LNCAP (cell line): ENCODE measurements at regions not wholly inside any gene's neighbourhood (a gene's known extent, or its start where the extent isn't known, plus 50 kb on each side); places are given as distances from the start of the nearest gene placed in this dataset.

ENCODE experiments used
- TF ChIP-seq, protein P1 (sequence below): fragments of 450-650 bp; IDR thresholded peaks from 2 replicates; pipeline ENCODE4 v1.5.1; 2017; ENCODE audit warnings: mild to moderate bottlenecking

DNA sequence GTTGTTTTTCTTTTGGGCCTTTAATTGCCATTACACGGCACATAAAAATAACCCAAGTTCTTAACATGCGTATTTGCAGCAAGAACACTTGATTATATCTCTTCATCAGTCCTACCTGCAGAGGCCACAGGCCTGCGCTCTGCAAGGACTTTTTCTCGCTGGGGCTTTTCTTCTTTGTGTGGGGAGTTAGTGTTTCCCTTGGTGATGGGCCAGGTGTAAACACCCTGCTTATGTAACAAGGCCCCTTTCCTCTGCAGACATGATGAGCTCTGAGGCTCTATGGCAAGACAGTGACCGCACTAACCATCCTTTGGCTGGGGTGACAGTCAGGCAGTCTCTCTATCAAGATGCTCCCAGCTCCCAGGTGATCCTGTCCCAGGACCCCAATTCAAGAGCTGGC is 97.8 kb upstream of the PCSK2 start:
- TF ChIP-seq, protein P1, sequence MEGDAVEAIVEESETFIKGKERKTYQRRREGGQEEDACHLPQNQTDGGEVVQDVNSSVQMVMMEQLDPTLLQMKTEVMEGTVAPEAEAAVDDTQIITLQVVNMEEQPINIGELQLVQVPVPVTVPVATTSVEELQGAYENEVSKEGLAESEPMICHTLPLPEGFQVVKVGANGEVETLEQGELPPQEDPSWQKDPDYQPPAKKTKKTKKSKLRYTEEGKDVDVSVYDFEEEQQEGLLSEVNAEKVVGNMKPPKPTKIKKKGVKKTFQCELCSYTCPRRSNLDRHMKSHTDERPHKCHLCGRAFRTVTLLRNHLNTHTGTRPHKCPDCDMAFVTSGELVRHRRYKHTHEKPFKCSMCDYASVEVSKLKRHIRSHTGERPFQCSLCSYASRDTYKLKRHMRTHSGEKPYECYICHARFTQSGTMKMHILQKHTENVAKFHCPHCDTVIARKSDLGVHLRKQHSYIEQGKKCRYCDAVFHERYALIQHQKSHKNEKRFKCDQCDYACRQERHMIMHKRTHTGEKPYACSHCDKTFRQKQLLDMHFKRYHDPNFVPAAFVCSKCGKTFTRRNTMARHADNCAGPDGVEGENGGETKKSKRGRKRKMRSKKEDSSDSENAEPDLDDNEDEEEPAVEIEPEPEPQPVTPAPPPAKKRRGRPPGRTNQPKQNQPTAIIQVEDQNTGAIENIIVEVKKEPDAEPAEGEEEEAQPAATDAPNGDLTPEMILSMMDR: no peak

DNA sequence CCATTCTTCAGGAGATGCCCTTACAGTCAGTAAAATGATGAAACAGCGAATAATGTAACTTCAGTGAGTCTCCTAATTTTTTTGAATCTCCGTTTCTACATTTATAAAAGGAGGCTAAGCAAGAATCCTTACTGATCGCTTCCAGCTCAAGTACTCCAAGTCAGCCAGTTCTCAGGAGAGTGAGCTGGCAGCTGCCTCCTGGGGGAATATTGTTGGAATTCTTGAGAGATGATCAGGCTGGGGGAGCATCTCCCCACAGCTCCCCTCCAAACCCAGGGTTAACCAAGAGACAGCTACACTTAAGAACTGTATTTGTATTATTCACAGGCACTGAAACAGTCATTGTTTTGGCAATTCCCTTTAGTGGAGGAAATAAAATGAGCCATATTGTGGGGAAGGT is 89.1 kb upstream of the PCSK2 start:
- TF ChIP-seq, protein P1: no peak

DNA sequence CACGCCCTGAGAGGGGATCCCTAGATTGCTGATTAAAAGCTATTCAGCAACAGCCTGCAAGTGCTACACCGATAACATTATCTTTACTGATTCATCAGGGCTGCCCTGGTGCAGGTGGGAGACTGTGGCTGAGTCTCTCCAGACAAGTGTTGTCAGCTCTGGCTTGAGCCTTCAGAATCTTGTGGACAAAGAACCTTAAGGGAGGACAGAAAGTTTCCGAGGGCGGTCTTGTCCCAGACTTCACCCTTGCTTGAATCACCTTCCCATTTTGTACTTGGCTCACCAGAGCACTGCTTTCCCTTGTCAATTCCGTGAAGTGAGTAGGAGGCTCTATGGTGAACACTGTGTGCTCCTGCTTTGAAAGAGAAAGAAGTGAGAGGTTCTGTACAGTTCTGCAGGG is 88.6 kb upstream of the PCSK2 start:
- TF ChIP-seq, protein P1: no peak

DNA sequence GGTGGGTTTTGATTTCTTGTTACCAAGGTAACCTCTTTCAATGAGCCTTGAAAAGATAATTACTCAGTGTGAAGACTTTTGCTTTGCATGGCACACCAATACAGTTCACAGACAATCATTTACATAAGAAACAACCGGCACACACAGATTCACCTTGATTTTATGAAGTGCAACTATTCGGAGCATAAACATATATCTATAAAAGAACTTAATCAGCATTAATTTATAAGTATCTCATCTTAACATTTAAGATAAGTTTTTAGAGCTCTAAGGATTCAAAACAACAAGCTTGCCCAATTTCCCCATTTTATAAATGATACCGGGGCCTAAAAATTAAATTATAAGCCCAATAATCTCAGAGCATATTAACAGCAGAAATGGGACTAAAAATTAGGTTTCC is 85.9 kb upstream of the PCSK2 start:
- TF ChIP-seq, protein P1: no peak

DNA sequence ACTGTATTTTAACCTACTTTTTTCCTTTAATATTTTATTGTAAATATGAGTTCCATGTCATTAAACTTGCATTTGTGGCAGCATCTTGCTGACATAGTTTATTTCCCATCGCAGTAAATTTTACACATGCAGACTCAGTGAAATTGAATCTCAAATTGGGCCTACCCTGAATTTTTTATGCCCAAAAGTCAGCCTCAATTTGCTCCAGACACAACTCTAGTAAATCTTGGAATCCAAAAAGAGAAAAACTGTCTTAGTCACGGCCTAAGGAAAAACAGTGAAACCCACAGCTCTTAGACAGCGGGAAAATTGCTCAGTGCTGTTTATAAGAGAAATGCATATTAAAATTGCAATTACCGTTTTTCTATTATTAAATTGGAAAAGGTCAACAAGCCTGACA is 85.3 kb upstream of the PCSK2 start:
- TF ChIP-seq, protein P1: no peak

GRCh38 chr20:17142666-17143065 is 84.2 kb upstream of the PCSK2 start:
- TF ChIP-seq, protein P1: no peak

- TF ChIP-seq, protein P1: no peak
These were observed 76.0 kb upstream of the PCSK2 start for GRCh38 chr20:17150858-17151257.

DNA sequence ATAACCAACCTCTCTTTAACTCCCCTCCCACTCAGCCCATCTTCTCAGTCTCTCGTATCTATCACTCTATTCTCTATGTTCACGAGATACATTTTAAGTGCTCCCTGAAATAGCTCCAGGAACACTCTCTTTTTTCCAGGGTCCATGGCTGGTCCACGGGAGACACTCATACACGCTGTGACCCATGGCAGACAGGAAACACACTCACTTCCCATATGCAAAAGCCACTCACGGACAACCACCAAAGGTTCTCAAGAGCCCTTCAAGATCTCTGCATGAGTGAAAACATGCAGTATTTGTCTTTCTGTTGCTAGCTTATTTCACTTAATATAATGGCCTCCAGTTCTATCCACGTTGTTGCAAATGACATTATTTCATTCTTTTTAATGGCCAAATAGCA is 71.4 kb upstream of the PCSK2 start:
- TF ChIP-seq, protein P1: no peak
